GM18511 (cell line): ENCODE measurements at regions not wholly inside any gene's neighbourhood (a gene's known extent, or its start where the extent isn't known, plus 50 kb on each side); places are given as distances from the start of the nearest gene placed in this dataset.
A peak's percentile ranks its signal among the peaks of the same experiment; 100 is the strongest.

Source experiments
- ATAC-seq: cut with Tn5 transposase; IDR thresholded peaks from one replicate; pipeline ENCODE4 v1.9.1; 2021; ENCODE audit warnings: mild to moderate bottlenecking, moderate library complexity; ENCODE audit not compliant: unreplicated experiment

DNA sequence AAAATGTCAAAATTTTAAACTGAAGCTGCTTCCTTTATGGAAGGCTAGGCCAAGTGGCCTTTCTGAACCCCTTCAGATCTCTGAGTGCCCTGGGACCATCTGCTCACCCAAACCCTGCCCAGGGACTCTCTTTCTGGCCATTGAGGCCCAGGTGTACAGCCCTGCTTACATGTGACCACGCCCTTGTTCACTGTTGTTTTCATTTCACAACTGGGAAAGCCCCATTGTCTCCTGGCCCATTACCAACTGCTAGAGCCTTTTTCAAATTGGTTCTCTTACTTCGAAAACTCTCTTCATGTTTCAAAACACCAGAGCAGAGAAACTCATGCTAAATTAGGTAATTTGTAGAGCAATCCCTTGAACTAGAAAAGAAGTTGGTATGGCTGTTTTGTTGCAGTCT lies 219.5 kb upstream of the TANK start:
- ATAC-seq, result peak; percentile 84

DNA sequence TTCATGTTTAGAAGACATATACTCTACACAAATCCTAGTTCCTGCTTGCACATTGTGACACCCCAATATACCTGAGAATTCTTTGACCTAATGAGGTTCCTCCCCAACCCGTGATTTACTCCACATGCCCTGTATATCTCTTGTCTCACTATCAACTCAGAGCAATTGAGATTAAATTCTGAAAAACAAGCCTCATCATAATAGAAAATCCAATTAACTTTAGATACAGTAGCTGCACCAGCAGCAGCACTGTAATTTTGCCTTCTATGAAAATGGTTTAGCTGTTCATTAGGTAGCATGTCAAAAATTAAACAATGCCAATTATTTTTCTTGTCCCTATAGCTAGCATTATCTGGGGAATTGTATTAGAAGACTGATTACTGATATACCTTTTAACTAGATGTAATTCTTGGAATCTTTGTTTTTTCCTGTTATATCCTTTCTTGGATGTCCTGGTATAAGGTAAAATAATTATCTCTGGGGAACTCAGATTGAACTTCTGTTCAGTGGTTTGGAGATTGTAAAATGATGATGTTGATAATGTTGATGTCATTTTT lies 218.9 kb upstream of the TANK start:
- peak; percentile 7 for ATAC-seq

DNA sequence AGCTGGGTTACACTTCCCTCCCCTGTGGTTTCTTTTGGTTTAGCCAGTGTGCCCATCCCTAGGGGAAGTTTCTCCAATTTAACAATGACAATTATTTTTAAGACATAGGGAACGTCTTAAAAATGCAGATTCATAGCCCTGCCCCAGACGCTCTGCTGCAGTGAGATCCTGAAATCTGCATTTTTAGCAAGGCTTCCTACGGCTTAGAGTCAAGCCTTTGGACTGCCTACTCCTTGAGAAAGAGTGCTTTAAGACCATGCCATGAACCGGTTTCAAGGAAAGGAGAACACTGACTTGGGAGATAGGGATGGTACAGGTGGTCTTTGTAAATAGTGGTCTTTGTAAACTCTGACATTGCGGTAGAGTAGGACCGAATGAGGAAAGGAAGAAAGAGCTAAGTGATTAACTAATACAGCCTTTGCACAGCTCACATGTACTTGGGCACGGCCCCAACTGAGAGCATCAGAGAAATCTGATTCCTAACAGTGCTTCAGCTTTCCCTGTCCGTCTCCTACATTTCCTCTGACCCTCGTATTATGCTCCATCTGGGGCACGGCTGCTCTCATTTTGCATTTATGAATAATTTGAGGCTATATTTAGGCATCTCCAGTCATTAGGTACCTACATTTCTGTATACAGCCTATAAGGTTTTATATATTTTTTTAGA lies 217.6 kb upstream of the TANK start:
- no peak for ATAC-seq

DNA sequence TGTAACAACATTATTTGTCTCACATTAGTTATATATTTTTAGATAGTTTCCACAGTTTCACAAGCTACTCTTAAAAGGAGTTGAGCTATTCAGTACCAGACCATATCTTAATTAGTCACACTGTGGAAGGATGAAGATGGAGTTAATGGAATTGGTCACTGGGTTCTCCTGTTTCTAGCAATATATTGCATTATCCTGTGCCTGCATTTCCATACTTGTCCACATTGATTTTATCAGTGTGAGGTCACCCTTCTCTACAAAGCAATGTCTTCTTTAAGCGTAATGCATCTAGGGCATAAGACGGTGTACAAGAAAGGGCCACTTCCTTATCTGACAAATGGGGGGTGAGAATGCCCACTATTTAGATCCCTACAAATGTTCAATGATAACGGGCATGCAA lies 216.8 kb upstream of the TANK start:
- ATAC-seq, result no peak

DNA sequence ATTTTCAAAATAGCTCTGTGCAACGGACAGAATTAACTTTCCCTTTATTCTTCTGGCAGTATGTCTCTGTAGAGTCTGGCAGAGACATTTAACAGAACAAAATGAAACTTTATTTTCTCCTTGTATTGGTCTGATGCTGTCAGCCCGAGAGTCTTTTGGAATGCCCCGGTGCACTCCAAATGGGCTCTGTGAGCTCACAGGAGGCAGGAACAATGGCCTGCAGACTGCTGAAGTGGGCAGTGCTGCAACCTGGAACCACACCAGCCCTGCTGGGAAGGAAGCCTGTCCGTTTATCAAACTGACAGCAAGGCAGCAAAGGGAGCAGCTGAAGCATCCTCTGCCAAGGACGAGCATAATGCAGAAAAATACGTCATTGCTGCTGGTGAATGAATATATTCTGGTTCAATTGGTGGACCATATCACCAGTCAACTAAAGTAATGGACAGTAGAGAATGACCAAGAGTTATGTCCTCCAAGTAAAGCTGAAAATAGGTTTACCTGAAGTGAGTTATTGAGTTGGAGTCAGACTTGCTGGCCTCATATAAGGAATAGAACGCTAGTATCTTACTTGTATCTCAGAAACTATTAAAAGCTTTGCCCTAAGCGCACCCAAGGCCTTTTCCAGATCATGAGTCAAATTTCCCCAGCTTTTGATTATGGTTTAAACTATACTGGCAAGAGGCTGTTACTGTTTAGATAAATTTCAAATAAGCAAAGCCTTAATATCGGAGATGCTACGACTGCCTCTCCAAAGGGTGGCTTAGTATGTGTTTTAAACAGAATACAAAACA lies 207.6 kb upstream of the TANK start:
- ATAC-seq, result no peak

DNA sequence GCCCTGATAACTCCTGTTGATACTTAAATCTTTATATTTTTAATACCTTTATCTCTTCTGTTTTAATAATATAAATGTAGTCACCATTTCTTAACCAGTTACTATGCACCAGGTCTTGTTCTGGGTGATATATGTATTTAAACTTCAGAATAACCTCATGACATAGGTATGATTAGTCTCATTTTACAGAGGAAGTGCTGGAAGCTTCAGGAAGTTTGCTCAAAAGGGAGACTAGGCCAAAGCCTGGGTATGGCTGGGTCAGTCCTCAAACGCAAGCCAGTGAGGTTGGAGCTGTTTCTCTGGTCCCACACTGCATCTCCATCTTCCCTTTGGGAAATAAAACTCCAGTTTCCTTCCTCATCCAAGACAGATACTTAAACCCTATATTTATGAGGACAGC lies 204.7 kb upstream of the TANK start:
- no peak for ATAC-seq

DNA sequence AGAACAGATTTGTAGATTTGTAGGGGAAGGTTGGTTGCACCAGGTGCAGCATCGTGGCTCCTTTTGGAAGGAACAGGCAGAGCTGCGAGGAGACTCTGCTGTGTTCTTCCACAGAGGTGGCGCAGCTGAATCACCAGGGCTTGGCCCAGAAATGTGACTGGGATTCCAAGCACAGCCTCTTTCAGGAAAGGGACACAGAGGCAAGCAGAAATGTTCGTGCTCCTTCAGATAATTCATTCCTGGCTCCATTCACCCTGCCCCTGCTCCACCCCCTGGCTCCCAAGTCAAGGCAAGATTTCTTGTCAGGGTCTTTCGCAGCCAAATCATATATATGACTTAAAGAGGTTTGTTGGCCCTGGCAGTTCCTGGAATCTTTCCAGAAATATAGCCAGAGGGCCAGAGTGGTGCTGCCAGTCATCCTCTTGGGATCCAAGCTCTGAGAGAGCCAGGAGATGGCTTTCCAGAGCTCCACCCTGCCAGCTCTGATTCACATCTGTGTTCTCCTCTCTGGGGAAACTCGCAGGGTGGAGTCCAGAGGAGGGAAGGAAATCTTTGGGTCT lies 203.9 kb upstream of the TANK start:
- ATAC-seq, result no peak

DNA sequence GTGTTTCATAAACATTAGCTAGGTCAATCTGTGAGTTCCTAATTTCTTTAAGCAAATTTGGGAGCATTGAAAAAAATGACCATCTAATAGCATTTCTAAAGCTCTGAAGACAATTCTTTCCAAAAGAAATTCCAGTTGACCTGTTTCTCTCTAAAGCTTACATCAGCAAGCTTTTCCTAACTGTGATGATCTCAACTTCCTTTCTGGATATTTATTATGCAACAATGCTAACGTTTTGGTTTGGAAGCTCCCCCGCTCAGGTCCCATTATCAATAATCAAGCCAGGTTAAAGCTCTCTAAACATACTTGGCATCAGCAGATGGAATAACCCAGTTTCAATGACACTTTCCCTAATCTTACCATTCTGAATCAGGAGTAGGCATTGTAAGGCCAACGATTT lies 196.3 kb upstream of the TANK start:
- ATAC-seq, result no peak

DNA sequence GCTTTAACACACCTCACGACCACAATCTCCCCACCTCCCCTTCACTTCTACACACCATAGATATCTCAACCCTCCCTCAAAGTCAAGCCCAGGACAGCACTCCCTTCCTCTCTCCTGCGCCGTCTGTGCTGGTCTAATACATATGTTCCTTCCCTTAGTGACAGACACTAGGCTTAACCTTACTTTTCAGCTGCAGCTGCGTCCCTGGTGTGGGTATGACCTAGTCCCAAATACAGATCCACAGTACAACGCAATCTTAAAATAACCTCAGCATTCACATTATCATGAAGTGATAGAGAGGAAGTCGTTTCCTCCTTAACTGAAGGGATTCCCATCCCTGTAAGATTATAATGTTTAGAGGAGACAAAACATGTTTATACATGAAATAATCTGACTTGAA lies 192.7 kb upstream of the TANK start:
- no peak for ATAC-seq

DNA sequence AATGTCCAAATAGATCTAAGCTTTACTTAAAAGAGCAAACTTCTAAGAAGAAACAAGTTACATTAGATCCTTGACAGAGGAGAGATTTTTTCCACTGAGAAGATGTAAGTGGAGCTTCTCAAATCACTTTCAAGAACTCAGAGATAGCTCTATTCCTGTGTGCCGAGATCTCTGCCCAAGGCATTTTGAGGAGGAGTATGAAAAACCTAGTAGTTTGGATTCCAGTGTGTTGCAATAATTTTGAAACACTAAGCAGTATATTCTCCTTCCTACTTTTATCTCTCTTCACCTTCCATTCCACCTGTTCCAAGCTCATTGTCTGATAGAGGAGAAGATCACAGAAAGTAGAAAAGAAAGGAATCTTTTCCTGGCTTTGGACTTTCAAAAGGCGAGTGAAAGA lies 192.0 kb upstream of the TANK start:
- ATAC-seq, result no peak

DNA sequence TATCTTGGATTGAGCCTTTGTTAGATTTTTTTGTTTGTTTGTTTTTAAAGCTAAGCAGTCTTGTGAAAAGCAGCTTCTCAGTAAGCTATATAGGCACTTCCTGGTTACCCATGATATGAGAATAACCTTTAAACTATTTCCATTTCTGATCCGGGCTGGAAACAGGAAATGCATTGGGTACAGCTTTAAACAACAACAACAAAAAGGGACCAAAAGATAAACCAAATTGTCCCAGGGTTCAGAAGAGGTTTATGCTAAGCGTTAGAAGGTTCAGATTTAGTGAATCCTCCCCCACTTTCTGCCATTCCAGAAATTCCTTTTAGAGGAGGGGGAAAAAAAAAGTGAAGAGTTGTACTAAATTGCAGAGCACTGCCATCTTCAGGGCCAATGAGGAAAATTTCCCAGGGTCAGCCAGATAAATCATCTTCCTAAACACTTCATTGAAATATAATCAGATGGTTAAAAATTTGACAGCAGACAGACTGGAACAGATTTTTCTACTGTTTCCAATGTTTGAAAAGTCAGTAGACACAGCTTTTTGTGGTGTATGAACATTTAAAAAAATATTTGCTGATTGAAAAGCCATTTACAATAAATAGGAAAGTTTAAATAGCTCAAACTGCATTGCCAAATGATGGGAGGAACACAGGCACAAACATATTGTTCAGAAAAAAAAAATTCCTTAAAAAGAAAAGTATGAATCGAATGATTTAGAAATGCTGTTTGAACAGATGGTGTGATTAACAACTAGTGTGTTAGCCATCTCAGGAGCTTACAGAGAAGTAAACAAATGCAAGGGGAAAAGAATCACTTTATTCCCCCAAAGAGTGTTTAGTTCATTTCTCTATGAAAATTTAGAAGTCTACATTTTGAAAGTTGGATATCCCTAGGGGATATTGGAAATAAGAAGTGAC lies 189.9 kb upstream of the TANK start:
- ATAC-seq, result no peak

DNA sequence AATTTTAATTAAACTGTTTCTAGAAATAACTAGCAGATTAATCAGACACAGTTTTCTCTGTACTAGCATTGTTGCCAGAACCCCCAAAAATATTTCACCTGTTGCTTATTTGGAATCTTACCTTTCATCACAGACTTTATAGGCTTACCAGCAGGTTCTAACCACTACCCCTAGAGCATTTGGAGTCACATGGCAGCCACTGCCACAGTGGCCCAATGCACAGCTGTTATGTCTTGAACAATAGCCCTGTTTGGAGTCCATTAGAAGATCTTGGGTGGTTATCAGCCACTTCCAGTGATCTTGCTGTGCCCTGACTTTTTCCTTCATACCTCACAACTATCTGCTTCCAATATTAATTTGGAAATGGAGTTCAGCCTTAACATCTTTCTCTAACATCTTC lies 186.2 kb upstream of the TANK start:
- no peak for ATAC-seq

DNA sequence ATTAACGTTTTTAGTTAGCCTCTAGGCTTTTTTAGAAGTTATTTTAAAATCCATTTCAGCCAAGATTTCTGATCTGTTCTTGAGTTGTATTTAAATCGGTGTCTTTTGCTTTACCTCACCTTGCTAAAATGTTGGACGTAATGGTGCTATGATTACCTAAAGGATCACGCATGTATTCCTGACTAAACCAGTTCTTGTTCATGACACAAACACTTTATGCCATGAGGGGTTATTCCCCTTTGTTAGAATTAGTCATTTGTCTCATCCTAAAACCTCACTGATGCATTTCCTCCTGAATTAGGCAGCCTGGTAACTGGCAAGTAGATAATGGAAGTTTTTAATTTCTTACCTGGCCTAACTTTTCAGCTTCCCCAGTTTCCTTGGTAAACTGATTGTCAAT lies 185.4 kb upstream of the TANK start:
- ATAC-seq, result no peak

DNA sequence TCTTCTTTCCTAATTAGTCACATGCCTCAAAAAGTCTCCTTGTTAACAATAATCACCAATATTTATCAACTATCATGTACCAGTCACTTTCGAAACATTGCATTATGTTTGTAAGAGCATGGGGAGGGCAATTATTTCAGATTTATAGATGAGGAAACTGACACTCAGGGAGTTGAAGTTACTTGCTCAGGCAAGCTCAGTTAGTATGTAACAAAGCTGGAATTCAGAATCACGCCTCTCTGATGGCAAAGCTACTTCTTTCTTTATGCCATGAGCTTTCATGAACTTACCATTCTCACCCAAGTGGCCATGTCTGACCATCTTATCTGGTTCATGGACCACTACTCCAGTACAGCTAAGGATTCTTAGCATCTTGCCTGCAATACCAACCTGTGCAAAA lies 183.4 kb upstream of the TANK start:
- ATAC-seq, result no peak

DNA sequence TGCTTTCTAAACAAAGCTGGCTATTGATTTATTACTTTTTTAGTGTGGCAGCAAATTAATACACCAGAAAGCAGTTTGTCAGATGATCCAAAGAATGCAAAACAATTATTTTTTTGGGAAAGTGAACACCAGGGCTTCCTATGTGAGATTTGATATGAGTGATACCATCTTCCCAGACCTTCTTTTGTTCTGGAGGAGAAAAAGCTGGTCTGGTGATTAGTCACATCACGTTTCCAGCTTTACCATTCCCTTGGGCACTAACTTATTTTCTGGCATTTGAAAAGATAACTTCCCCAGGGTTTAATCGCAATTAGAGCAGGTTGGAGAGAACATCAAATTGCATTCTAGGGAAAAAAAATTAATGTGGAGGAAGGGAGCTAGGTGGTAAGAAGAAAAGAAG lies 182.9 kb upstream of the TANK start:
- ATAC-seq, result no peak

DNA sequence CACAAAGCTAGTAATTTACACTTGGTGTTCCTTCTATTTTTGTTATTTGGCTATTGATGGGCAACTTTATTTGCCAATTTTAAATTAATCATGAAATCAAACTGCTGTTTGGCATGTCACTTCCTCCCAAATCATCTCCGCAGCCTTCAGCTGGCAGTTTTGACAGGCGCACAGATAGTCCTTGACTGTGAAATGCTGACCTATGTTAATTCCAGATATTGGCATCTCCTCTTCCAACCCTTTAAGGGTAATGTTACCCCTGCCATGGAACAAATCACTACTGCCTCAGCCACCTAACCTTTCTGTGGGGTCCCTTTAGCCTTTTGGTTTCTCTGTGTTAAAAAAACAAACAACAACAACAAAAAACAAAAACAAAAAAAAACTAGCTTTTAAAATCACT lies 182.4 kb upstream of the TANK start:
- no peak for ATAC-seq

DNA sequence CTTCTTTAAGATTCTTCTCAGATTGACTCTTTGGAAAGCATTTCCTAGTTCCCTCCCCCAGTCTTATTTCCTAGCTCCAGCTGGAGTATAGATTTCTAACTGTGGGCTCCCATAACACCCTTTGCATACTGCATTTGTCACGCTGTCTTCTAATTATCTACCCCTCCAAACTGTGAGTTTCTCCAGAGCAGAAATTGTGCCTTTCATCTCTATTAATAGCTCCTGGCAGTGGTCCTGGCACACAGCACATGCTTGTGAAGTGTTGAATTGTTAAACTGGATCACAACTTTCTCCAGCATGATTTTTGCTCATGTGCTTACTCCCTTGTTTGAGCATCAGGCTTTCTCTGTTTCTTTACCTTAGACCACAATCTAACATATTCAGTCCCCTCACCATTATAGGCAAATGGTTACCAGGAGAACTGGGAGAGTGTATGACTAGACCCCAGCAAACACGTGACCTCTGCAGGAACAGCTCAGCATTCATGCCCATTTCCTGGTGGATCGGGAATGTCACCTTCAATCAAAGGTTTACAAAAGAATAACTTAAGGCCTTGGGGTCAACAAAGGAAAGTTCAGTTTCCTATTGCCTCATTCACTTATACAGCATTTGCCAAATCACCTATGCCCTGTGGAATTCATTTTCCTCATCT lies 175.7 kb upstream of the TANK start:
- no peak for ATAC-seq

DNA sequence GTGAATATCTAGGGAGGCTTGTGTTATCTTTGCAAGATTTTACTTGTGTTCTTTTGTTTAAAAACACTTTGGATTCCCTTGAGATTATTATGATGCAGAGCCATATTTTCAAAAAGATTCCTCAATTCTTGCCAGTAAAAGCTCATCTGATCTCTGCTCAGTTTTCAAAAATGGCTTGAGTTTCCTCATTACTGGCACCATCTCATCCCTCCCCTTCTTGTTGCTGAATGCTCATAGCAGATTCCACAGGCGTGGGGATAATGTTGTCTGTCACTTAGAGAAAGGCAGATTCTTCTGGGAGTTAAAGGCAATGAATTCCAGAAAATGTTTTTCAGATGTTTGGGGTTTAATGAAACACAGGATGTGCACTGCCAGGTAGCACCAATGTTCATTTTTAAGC lies 170.4 kb upstream of the TANK start:
- ATAC-seq, result no peak

DNA sequence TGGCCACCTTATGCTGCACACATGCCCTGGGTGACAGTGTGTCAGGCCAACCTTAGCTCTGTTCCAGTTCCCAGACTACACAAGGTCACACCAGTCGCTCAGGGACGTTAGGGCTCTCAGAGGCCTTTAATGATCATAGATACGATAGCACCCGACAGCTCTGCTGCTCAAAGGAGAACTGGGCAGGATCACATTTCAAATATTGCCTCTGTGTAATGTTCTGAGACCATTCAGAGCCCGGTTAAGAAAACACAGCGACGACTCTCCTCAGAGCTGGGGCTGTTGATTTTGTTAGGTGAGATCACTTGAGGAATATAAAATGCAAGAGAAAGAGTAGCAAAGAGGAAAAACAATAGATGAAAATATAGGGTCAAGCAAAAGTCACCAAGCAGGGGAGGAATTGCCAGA lies 166.6 kb upstream of the TANK start:
- ATAC-seq, result no peak

DNA sequence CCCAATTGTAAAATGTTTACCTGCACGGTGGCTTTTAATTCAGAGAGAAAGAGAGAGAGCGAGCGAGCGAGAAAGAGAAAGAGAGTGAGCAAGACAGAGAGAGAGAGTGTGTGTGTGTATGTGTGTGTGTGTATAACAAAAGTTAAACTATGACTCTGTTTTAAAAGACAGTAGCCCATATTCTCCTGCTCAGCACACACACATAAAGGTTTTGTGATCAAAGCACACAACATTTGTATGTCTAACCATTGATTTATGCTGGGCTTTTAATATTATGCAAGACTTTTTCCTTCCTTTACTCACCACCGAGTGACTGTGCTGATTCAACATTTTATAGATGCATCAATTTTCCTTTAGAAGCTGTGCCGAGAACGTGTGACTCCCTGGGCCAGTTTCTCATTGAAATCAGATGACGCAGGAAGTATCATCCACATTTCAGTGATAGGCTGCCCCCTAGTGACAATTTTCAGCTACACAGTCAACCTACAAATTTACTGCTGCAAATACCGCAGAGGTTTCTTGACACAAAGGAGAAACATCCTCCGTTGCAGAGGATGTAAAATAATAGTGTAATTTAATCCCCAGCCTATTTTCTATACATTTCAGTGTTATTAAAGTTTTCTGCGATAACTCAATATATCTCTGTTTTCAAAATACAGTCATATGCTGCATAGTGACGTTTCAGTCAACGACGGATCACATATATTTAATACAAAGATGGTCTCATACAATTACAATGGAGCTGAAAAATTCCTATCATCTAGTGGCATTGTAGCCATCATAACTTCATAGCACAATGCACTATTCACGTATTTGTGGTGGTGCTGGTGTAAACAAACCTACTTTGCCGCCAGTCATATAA lies 165.9 kb upstream of the TANK start:
- ATAC-seq, result peak; percentile 97
